Left lung (tissue), 4 donors: ENCODE measurements at regions not wholly inside any gene's neighbourhood (a gene's known extent, or its start where the extent isn't known, plus 50 kb on each side); places are given as distances from the start of the nearest gene placed in this dataset.

ENCODE experiments used
- ATAC-seq: fragments of 200-7000 bp; cut with Tn5 transposase; one replicate; pipeline ENCODE4 v1.9.1; 2020; ENCODE audit warnings: moderate library complexity
- DNase-seq, 4 donors: peaks; one replicate each; pipeline ENCODE4 v3.0.0-alpha.2; 2013 to 2020
- H3K27ac ChIP-seq, 2 donors: fragments of 200-600 bp; sonication (generic) in 1 of 2; one replicate each; pipeline versions ENCODE4 v1.5.0 to v1.8.0; 2020 to 2021
- H3K27me3 ChIP-seq, 2 donors: fragments of 200-600 bp; sonication (generic) in 1 of 2; one replicate each; pipeline versions ENCODE4 v1.5.0 to v1.8.0; 2020 to 2021
- H3K36me3 ChIP-seq, 2 donors: fragments of 200-600 bp; sonication (generic) in 1 of 2; one replicate each; pipeline versions ENCODE4 v1.5.0 to v1.8.0; 2020 to 2021
- H3K4me1 ChIP-seq, 2 donors: fragments of 200-600 bp; one replicate each; pipeline ENCODE4 v1.8.0; 2021
- H3K4me3 ChIP-seq, 2 donors: fragments of 200-600 bp; sonication (generic) in 1 of 2; one replicate each; pipeline versions ENCODE4 v1.5.0 to v1.8.0; 2020 to 2021; ENCODE audit warnings: mild to moderate bottlenecking in 1 of 2
- H3K9me3 ChIP-seq, 2 donors: fragments of 200-600 bp; sonication (generic) in 1 of 2; one replicate each; pipeline versions ENCODE4 v1.5.0 to v1.8.0; 2020 to 2021
- intact Hi-C, 2 donors: fragments of 100-400 bp; cut with DNase I; formaldehyde crosslinking; loops; one replicate each; pipeline versions ENCODE4 v1.11.2 to v1.14.2; 2022
- TF ChIP-seq, protein P1 (sequence below), 2 donors: fragments of 200-600 bp; sonication (generic) in 1 of 2; IDR thresholded peaks; one replicate each; pipeline versions ENCODE4 v1.5.0 to v1.8.0; 2021; ENCODE audit warnings: antibody characterized with exemption in 2 of 2
- donor health status: DM: no; HTN: yes; CAD: no.
- donor health status: DM: no; HTN: no; CAD: no.

DNA sequence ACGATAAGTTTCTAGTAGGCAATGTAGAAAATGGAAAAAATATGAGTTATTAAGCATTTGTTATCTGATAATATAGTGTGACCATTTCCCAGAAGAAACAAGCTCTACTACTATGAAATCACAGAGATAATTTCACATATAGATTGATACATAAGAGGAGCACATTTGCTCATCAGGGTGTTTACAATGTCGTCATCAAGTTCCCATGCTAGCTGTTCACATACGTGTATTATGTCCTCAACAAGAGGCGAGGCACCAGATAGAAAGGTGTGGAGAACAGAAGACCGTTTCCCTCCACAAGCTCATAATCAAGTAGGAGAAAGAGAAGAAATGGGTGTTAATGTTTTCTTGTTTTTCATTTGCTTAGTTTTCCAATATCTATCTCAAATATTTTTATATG lies 326.1 kb upstream of the ARID1B start:
- ATAC-seq (no peak), DNase-seq (no peak)
- intact Hi-C loops = no loop called here

DNA sequence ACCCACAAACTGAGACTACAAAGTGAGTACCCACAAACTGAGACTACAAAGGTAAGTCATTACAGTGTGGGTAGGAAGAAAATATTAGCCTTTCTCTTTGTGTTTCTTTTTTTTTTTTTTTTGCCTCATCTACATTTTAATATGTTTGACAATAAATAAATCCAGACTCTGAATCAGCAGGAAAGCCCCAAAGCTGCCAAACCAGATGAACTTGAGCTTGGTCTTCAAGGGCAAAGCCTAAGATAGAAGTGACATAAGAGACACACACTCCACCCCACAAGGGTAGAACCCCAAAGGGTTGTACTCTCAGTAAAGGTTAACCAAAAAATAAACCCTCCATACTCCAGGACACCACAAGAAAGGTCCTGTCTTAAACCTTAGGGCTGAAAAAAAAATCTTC lies 326.8 kb upstream of the ARID1B start:
- no peak for ATAC-seq

More for the DNA sequence above, 326.1 kb upstream of the ARID1B start:
- TF ChIP-seq, protein P1, sequence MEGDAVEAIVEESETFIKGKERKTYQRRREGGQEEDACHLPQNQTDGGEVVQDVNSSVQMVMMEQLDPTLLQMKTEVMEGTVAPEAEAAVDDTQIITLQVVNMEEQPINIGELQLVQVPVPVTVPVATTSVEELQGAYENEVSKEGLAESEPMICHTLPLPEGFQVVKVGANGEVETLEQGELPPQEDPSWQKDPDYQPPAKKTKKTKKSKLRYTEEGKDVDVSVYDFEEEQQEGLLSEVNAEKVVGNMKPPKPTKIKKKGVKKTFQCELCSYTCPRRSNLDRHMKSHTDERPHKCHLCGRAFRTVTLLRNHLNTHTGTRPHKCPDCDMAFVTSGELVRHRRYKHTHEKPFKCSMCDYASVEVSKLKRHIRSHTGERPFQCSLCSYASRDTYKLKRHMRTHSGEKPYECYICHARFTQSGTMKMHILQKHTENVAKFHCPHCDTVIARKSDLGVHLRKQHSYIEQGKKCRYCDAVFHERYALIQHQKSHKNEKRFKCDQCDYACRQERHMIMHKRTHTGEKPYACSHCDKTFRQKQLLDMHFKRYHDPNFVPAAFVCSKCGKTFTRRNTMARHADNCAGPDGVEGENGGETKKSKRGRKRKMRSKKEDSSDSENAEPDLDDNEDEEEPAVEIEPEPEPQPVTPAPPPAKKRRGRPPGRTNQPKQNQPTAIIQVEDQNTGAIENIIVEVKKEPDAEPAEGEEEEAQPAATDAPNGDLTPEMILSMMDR (IDR thresholded peaks at IDR 0.05) = no peak
- H3K36me3 ChIP-seq = no peaks in the 10 kb centered on the region
- H3K27me3 ChIP-seq = no peaks in the 10 kb centered on the region
- no peak overlapping the region for H3K4me3 ChIP-seq
- H3K27ac ChIP-seq = no peak overlapping the region
- no peaks in the 10 kb centered on the region for H3K4me1 ChIP-seq
- no peaks in the 10 kb centered on the region for H3K9me3 ChIP-seq

DNA sequence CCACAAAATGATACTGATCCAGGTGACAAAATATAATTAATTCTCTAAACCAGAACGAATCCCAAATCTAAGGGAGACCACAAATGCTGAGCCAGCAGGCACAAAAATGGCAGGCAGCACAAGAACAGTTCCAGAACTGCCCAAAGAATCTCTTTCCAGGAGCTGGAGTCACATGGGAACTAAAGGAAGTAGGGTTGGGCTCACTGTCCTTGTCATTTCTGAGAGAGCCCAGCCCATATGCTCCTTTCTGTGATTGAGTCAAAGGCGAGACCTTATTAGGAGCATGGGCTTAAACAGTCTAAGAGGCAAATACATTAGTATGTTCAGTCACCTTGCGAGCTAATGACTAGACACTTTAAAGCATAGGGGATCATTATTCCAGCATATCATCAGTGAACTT lies 327.6 kb upstream of the ARID1B start:
- intact Hi-C loops = no loop called here
- Histone ChIP-seq H3K4me1 (no peaks in the 10 kb centered on the region), H3K27ac (no peak overlapping the region), H3K4me3 (no peak overlapping the region), H3K36me3 (no peaks in the 10 kb centered on the region), H3K27me3 (no peaks in the 10 kb centered on the region), H3K9me3 (no peaks in the 10 kb centered on the region)
- TF ChIP-seq, protein P1 (IDR thresholded peaks at IDR 0.05) = no peak
- ATAC-seq (no peak), DNase-seq (no peak)

More for the DNA sequence above, 326.8 kb upstream of the ARID1B start:
- H3K27ac ChIP-seq = no peak overlapping the region
- TF ChIP-seq, protein P1 (IDR thresholded peaks at IDR 0.05) = no peak
- no peak overlapping the region for H3K4me3 ChIP-seq
- intact Hi-C loops = no loop called here
- H3K27me3 ChIP-seq = no peaks in the 10 kb centered on the region
- H3K9me3 ChIP-seq = no peaks in the 10 kb centered on the region
- no peaks in the 10 kb centered on the region for H3K4me1 ChIP-seq
- DNase-seq = no peak
- H3K36me3 ChIP-seq = no peaks in the 10 kb centered on the region

DNA sequence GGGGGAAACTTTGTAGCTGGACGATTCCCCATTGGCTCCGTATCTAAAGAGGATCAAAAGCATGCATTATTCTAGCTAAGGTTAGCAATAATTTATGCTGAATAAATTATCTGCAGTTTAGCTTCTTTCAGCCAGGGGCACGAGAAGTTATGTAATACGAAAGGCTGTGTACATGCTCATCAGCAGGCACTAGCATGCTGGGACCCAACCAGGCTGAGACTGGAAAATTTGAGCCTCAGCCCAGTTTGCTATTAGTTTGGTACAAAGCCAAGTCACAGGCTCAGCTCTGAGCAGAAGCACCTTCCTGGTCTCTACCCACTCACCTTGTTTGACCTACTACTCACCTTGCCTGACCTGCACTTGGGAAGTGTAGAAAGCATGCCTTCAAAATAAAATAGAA lies 328.1 kb upstream of the ARID1B start:
- no peak overlapping the region for H3K27ac ChIP-seq
- no peaks in the 10 kb centered on the region for H3K4me1 ChIP-seq
- H3K4me3 ChIP-seq = no peak overlapping the region
- H3K36me3 ChIP-seq = no peaks in the 10 kb centered on the region
- intact Hi-C loops = no loop called here
- TF ChIP-seq, protein P1 (IDR thresholded peaks at IDR 0.05) = no peak
- H3K27me3 ChIP-seq = no peaks in the 10 kb centered on the region
- H3K9me3 ChIP-seq = no peaks in the 10 kb centered on the region
- DNase-seq (no peak), ATAC-seq (peak; percentile 56)

DNA sequence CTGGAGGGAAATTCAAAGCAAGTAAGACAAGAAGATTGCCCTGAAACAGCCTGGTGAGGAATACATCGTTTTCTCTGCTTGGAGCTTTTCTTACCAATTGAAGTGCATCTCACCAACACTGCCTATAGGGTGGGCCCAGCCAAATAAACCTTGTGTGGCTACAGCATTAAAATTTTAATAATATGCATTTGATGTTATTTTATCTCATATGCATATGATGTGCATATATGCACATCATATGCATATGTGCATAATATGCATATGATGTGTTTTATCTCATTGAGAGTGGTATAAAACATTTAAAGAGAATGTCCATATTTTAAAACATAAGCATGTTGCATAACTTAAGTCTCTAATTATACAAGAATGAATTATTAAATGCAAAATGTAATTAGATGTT lies 328.6 kb upstream of the ARID1B start:
- ATAC-seq (no peak), DNase-seq (no peak)
- Histone ChIP-seq H3K27me3 (no peaks in the 10 kb centered on the region), H3K4me3 (no peak overlapping the region), H3K9me3 (no peaks in the 10 kb centered on the region), H3K36me3 (no peaks in the 10 kb centered on the region), H3K4me1 (no peaks in the 10 kb centered on the region), H3K27ac (no peak overlapping the region)
- intact Hi-C loops = no loop called here
- TF ChIP-seq, protein P1 (IDR thresholded peaks at IDR 0.05) = no peak
